Trophoblast cell (in vitro differentiated cells and primary cell): ENCODE measurements at regions not wholly inside any gene's neighbourhood (a gene's known extent, or its start where the extent isn't known, plus 50 kb on each side); places are given as distances from the start of the nearest gene placed in this dataset.

Experiments
- DNase-seq, 2 donors: peaks; one replicate each; pipeline ENCODE4 v3.0.0-alpha.2; 2016
- H2AFZ ChIP-seq: 2 replicates; pipeline ENCODE4 v1.6.1; 2013; ENCODE audit warnings: low read length, moderate library complexity, mild to moderate bottlenecking; ENCODE audit not compliant: insufficient read depth, poor library complexity
- H2AK5ac ChIP-seq: 2 replicates; pipeline ENCODE4 v1.6.1; 2013; ENCODE audit warnings: mild to moderate bottlenecking, low read length
- H2BK120ac ChIP-seq: 2 replicates; pipeline ENCODE4 v1.6.1; 2013; ENCODE audit warnings: low read length, mild to moderate bottlenecking, moderate library complexity; ENCODE audit not compliant: insufficient read depth, poor library complexity
- H2BK12ac ChIP-seq: 2 replicates; pipeline ENCODE4 v1.6.1; 2013; ENCODE audit warnings: mild to moderate bottlenecking, low read length, moderate library complexity
- H2BK5ac ChIP-seq: 2 replicates; pipeline ENCODE4 v1.6.1; 2013; ENCODE audit warnings: low read length, low read depth, moderate library complexity, mild to moderate bottlenecking; ENCODE audit not compliant: poor library complexity
- H3K14ac ChIP-seq: 2 replicates; pipeline ENCODE4 v1.6.1; 2013; ENCODE audit warnings: mild to moderate bottlenecking, low read length
- H3K18ac ChIP-seq: 2 replicates; pipeline ENCODE4 v1.6.1; 2013; ENCODE audit warnings: mild to moderate bottlenecking, low read length
- H3K23ac ChIP-seq: 2 replicates; pipeline ENCODE4 v1.6.1; 2013; ENCODE audit warnings: low read length
- H3K27ac ChIP-seq: 2 replicates; pipeline ENCODE4 v1.5.1; 2013; ENCODE audit warnings: low read depth, mild to moderate bottlenecking, inconsistent platforms, low read length, moderate library complexity
- H3K27me3 ChIP-seq: 2 replicates; pipeline ENCODE4 v1.6.1; 2013; ENCODE audit warnings: inconsistent platforms, mild to moderate bottlenecking, low read length, moderate library complexity; ENCODE audit not compliant: insufficient read depth
- H3K36me3 ChIP-seq, 2 experiments: 1 replicate in 1 of 2; 2 replicates in 1 of 2; pipeline ENCODE4 v1.6.1; 2013; ENCODE audit warnings: low read length in 2 of 2, mild to moderate bottlenecking in 2 of 2, moderate library complexity in 1 of 2; ENCODE audit not compliant: insufficient read depth in 2 of 2, control insufficient read depth in 1 of 2
- H3K4ac ChIP-seq: 2 replicates; pipeline ENCODE4 v1.6.1; 2013; ENCODE audit warnings: low read depth, mild to moderate bottlenecking, low read length, moderate library complexity
- H3K4me1 ChIP-seq, 2 experiments: 1 replicate in 1 of 2; 2 replicates in 1 of 2; pipeline ENCODE4 v1.6.1; 2013; ENCODE audit warnings: low read length in 2 of 2, mild to moderate bottlenecking in 2 of 2, moderate library complexity in 1 of 2; ENCODE audit not compliant: insufficient read depth in 2 of 2, control insufficient read depth in 1 of 2
- H3K4me2 ChIP-seq: 2 replicates; pipeline ENCODE4 v1.6.1; 2013; ENCODE audit warnings: inconsistent platforms, mild to moderate bottlenecking, low read length, moderate library complexity
- H3K4me3 ChIP-seq: 2 replicates; pipeline ENCODE4 v1.5.1; 2013; ENCODE audit warnings: mild to moderate bottlenecking, low read depth, low read length, inconsistent platforms
- H3K79me1 ChIP-seq: one replicate; pipeline ENCODE4 v1.6.1; 2013; ENCODE audit warnings: low read length
- H3K79me2 ChIP-seq: 2 replicates; pipeline ENCODE4 v1.6.1; 2013; ENCODE audit warnings: low read length, mild to moderate bottlenecking; ENCODE audit not compliant: control insufficient read depth, insufficient read depth, poor library complexity
- H3K9ac ChIP-seq: 2 replicates; pipeline ENCODE4 v1.6.1; 2013; ENCODE audit warnings: mild to moderate bottlenecking, low read length
- H3K9me3 ChIP-seq: 2 replicates; pipeline ENCODE4 v1.6.1; 2013; ENCODE audit warnings: low read depth, mild to moderate bottlenecking, control low read depth, inconsistent platforms, low read length; ENCODE audit not compliant: insufficient read depth
- H4K12ac ChIP-seq: 2 replicates; pipeline ENCODE4 v1.6.1; 2013; ENCODE audit warnings: low read depth, mild to moderate bottlenecking, low read length, moderate library complexity
- H4K8ac ChIP-seq: 2 replicates; pipeline ENCODE4 v1.6.1; 2013; ENCODE audit warnings: low read depth, mild to moderate bottlenecking, low read length, moderate library complexity
- H4K91ac ChIP-seq: one replicate; pipeline ENCODE4 v1.6.1; 2013; ENCODE audit warnings: low read depth, mild to moderate bottlenecking, low read length, moderate library complexity
- WGBS: extraction: QIAGEN DNeasy Blood & Tissue Kit; methylation state at CpG from one replicate; pipeline ENCODE4 v1.1.7; 2013; ENCODE audit warnings: missing lambda C conversion rate; ENCODE audit not compliant: insufficient read length, insufficient coverage; ENCODE audit errors: extremely low coverage; 5-methylcytosine and 5-hydroxymethylcytosine counted together

GRCh38 chr12:90683871-90684270 is 271.1 kb downstream of the CCER1 start:
- Histone ChIP-seq H3K4me1 (no peaks in the 10 kb centered on the region), H2AFZ (no peak overlapping the region), H3K27me3 (no peaks in the 10 kb centered on the region), H3K4ac (no peak overlapping the region), H2BK5ac (no peak overlapping the region), H3K9ac (no peak overlapping the region), H2BK12ac (no peak overlapping the region), H3K14ac (no peak overlapping the region), H4K8ac (no peak overlapping the region), H3K9me3 (no peaks in the 10 kb centered on the region), H3K4me2 (no peak overlapping the region), H3K27ac (no peak overlapping the region), H3K79me1 (no peaks in the 10 kb centered on the region), H3K4me3 (no peak overlapping the region), H4K12ac (no peak overlapping the region), H3K23ac (no peak overlapping the region), H3K36me3 (no peaks in the 10 kb centered on the region), H2BK120ac (no peak overlapping the region), H4K91ac (no peak overlapping the region), H3K79me2 (no peaks in the 10 kb centered on the region), H2AK5ac (no peak overlapping the region), H3K18ac (no peak overlapping the region)
- no CpG with 5 or more reads among the region's 3 CpGs for WGBS
- DNase-seq: peak in 1 of 2 donors; percentile 44

GRCh38 chr12:90682398-90682797 is 272.6 kb downstream of the CCER1 start:
- Histone ChIP-seq H3K4me3 (no peak overlapping the region), H2BK120ac (no peak overlapping the region), H3K23ac (no peak overlapping the region), H3K4me2 (no peak overlapping the region), H3K27ac (no peak overlapping the region), H2AK5ac (no peak overlapping the region), H4K8ac (no peak overlapping the region), H3K27me3 (no peaks in the 10 kb centered on the region), H3K4ac (no peak overlapping the region), H3K14ac (no peak overlapping the region), H3K79me2 (no peaks in the 10 kb centered on the region), H3K18ac (no peak overlapping the region), H2AFZ (no peak overlapping the region), H4K12ac (no peak overlapping the region), H3K4me1 (no peaks in the 10 kb centered on the region), H2BK5ac (no peak overlapping the region), H3K36me3 (no peaks in the 10 kb centered on the region), H2BK12ac (no peak overlapping the region), H4K91ac (no peak overlapping the region), H3K9me3 (no peaks in the 10 kb centered on the region), H3K79me1 (no peaks in the 10 kb centered on the region), H3K9ac (no peak overlapping the region)
- no CpG with 5 or more reads among the region's 1 CpG for WGBS
- no peak for DNase-seq

- Histone ChIP-seq H3K4ac (no peak overlapping the region), H4K8ac (no peak overlapping the region), H3K14ac (no peak overlapping the region), H3K9ac (no peak overlapping the region), H4K12ac (no peak overlapping the region), H2BK5ac (no peak overlapping the region), H2BK120ac (no peak overlapping the region), H3K4me1 (no peaks in the 10 kb centered on the region), H3K79me1 (no peaks in the 10 kb centered on the region), H2AK5ac (no peak overlapping the region), H3K36me3 (no peaks in the 10 kb centered on the region), H3K27me3 (no peaks in the 10 kb centered on the region), H3K79me2 (no peaks in the 10 kb centered on the region), H3K4me3 (no peak overlapping the region), H3K23ac (no peak overlapping the region), H4K91ac (no peak overlapping the region), H3K4me2 (no peak overlapping the region), H3K9me3 (no peaks in the 10 kb centered on the region), H2BK12ac (no peak overlapping the region), H3K18ac (no peak overlapping the region), H2AFZ (no peak overlapping the region), H3K27ac (no peak overlapping the region)
- DNase-seq: no peak
- no CpG with 5 or more reads among the region's 1 CpG for WGBS
Observed at GRCh38 chr12:90679674-90680073, 275.3 kb downstream of the CCER1 start.

GRCh38 chr12:90677552-90677951 is 277.4 kb downstream of the CCER1 start:
- Histone ChIP-seq H3K79me2 (no peaks in the 10 kb centered on the region), H2BK5ac (no peak overlapping the region), H3K27me3 (no peaks in the 10 kb centered on the region), H3K79me1 (no peaks in the 10 kb centered on the region), H3K23ac (no peak overlapping the region), H2AK5ac (no peak overlapping the region), H3K27ac (no peak overlapping the region), H3K4ac (no peak overlapping the region), H3K4me3 (no peak overlapping the region), H3K4me2 (no peak overlapping the region), H2AFZ (no peak overlapping the region), H2BK120ac (no peak overlapping the region), H3K14ac (no peak overlapping the region), H3K9ac (no peak overlapping the region), H2BK12ac (no peak overlapping the region), H3K9me3 (no peaks in the 10 kb centered on the region), H4K12ac (no peak overlapping the region), H4K91ac (no peak overlapping the region), H3K18ac (no peak overlapping the region), H3K4me1 (no peaks in the 10 kb centered on the region), H3K36me3 (no peaks in the 10 kb centered on the region), H4K8ac (no peak overlapping the region)
- no CpG with 5 or more reads among the region's 3 CpGs for WGBS
- DNase-seq: no peak
